ENCODE measurements at regions not wholly inside any gene's neighbourhood (a gene's known extent, or its start where the extent isn't known, plus 50 kb on each side); places are given as distances from the start of the nearest gene placed in this dataset.
A peak's percentile ranks its signal among the peaks of the same experiment; 100 is the strongest.
"Not testable (repeated sequence)": the region's sequence is repeated elsewhere in the genome, so short reads cannot be mapped to it uniquely, and the experiment has no call there.

- Histone ChIP-seq H3K36me3 (ENCODE audit: control insufficient read depth in 2 of 3, insufficient read depth in 3 of 3, low read length in 3 of 3) (no peaks in the 10 kb centered on the region), H3K4me3 (ENCODE audit: low read length in 3 of 3) (no peak overlapping the region), H3K27me3 (ENCODE audit: control insufficient read depth, insufficient read depth, low read length) (no peaks in the 10 kb centered on the region), H3K9me3 (ENCODE audit: control insufficient read depth in 2 of 3, insufficient read depth in 1 of 3, low read length in 3 of 3) (peaks cover 0 to 2% (median 0%) of the 10 kb centered on the region in 3 donors), H3K9ac (ENCODE audit: low read length in 3 of 3) (no peak overlapping the region), H3K27ac (ENCODE audit: low read depth in 2 of 2, low read length in 2 of 2) (no peak overlapping the region), H3K4me1 (ENCODE audit: control insufficient read depth in 2 of 3, insufficient read depth in 2 of 3, low read depth in 1 of 3, low read length in 3 of 3) (no peaks in the 10 kb centered on the region)
- intact Hi-C loops (cut with DNase I) = no loop called here
- DNase-seq (no peak), FAIRE-seq (no peak)
- TF ChIP-seq CTCF (IDR thresholded peaks at IDR 0.05; ENCODE audit: borderline replicate concordance, extremely low read depth, insufficient read depth) = no peak
These were observed 630.5 kb upstream of the IGFBP7 start for GRCh38 chr4:57740625-57741190.

GRCh38 chr4:57736781-57737180, 626.6 kb upstream of the IGFBP7 start:
- no peak for TF ChIP-seq CTCF (IDR thresholded peaks at IDR 0.05; ENCODE audit: borderline replicate concordance, extremely low read depth, insufficient read depth)
- intact Hi-C loops (cut with DNase I) = no loop called here
- Histone ChIP-seq H3K36me3 (ENCODE audit: control insufficient read depth in 2 of 3, insufficient read depth in 3 of 3, low read length in 3 of 3) (no peaks in the 10 kb centered on the region), H3K4me3 (ENCODE audit: low read length in 3 of 3) (no peak overlapping the region), H3K9me3 (ENCODE audit: control insufficient read depth in 2 of 3, insufficient read depth in 1 of 3, low read length in 3 of 3) (no peaks in the 10 kb centered on the region), H3K27me3 (ENCODE audit: control insufficient read depth, insufficient read depth, low read length) (no peaks in the 10 kb centered on the region), H3K4me1 (ENCODE audit: control insufficient read depth in 2 of 3, insufficient read depth in 2 of 3, low read depth in 1 of 3, low read length in 3 of 3) (no peaks in the 10 kb centered on the region), H3K27ac (ENCODE audit: low read depth in 2 of 2, low read length in 2 of 2) (no peak overlapping the region), H3K9ac (ENCODE audit: low read length in 3 of 3) (no peak overlapping the region)
- FAIRE-seq (no peak), DNase-seq (peak in 2 of 5 donors; percentile 10 to 19)

- FAIRE-seq (no peak), DNase-seq (no peak)
- no peak for TF ChIP-seq CTCF (IDR thresholded peaks at IDR 0.05; ENCODE audit: borderline replicate concordance, extremely low read depth, insufficient read depth)
- no peak overlapping the region for H3K4me3 ChIP-seq (ENCODE audit: low read length in 3 of 3)
- H3K4me1 ChIP-seq (ENCODE audit: control insufficient read depth in 2 of 3, insufficient read depth in 2 of 3, low read depth in 1 of 3, low read length in 3 of 3) = no peaks in the 10 kb centered on the region
- no peaks in the 10 kb centered on the region for H3K9me3 ChIP-seq (ENCODE audit: control insufficient read depth in 2 of 3, insufficient read depth in 1 of 3, low read length in 3 of 3)
- no peaks in the 10 kb centered on the region for H3K27me3 ChIP-seq (ENCODE audit: control insufficient read depth, insufficient read depth, low read length)
- H3K27ac ChIP-seq (ENCODE audit: low read depth in 2 of 2, low read length in 2 of 2) = no peak overlapping the region
- H3K36me3 ChIP-seq (ENCODE audit: control insufficient read depth in 2 of 3, insufficient read depth in 3 of 3, low read length in 3 of 3) = no peaks in the 10 kb centered on the region
- H3K9ac ChIP-seq (ENCODE audit: low read length in 3 of 3) = no peak overlapping the region
- intact Hi-C loops (cut with DNase I) = no loop called here
These were observed 624.0 kb upstream of the IGFBP7 start for GRCh38 chr4:57734104-57734670.

GRCh38 chr4:57729775-57730570, 619.8 kb upstream of the IGFBP7 start:
- intact Hi-C loops (cut with DNase I) = not testable (repeated sequence)

More at GRCh38 chr4:57729775-57730570, 619.8 kb upstream of the IGFBP7 start:
- H3K36me3 ChIP-seq (ENCODE audit: control insufficient read depth in 2 of 3, insufficient read depth in 3 of 3, low read length in 3 of 3); H3K9me3 ChIP-seq (ENCODE audit: control insufficient read depth in 2 of 3, insufficient read depth in 1 of 3, low read length in 3 of 3); H3K4me1 ChIP-seq (ENCODE audit: control insufficient read depth in 2 of 3, insufficient read depth in 2 of 3, low read depth in 1 of 3, low read length in 3 of 3); H3K9ac ChIP-seq (ENCODE audit: low read length in 3 of 3); H3K4me3 ChIP-seq (ENCODE audit: low read length in 3 of 3); DNase-seq; H3K27ac ChIP-seq (ENCODE audit: low read depth in 2 of 2, low read length in 2 of 2); H3K27me3 ChIP-seq (ENCODE audit: control insufficient read depth, insufficient read depth, low read length); FAIRE-seq: not testable (repeated sequence)

Measured in kidney (tissue), 13 donors.